GM19452 (cell line): ENCODE measurements at regions not wholly inside any gene's neighbourhood (a gene's known extent, or its start where the extent isn't known, plus 50 kb on each side); places are given as distances from the start of the nearest gene placed in this dataset.

Source experiments
- ATAC-seq: cut with Tn5 transposase; IDR thresholded peaks from one replicate; pipeline ENCODE4 v1.9.1; 2021; ENCODE audit not compliant: unreplicated experiment

DNA sequence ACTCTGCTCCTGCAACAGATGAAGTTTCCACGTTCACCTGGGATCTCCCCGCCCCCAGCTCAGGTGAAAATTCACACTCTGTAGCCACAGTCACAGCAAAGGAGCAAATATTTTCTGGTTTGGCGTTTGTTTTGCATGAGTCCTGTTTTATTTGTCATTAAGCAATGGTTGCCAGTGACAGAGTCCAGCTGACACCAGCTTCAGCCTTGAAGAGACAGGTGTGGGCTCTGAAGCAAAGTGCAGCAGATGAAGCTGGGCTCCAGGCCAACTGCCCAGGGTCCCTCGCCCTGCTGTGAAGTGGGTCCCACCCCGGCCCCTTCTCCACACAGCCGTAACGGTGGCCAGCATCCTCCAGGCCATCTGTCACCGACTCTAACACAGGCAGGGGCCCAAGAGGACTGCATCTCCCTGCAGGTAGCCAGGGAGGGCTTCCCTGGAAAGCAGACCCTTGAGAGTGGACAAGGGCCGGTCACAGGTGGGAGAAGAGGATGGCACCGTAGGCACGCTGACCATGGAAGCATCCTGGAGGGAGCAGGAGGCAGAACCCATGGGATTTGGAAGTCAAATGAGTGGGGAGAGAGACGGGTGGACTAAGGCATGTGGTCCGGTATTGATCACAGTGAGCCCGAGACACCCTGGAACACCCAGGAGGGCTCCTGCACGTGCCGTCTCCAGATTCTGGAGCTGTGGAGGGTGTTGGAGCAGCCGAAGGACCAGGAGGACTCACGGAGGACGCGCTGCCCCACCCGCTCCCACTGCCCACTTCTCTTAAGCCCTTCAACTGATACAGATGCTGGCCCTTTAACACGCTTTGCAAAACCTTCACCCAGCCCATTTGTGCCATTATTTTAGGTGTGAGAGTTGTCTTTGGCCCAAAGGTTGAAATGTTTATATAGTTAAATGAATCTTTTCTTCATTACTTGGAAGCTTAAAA, 294.5 kb downstream of the BRD1 start:
- ATAC-seq, result no peak

DNA sequence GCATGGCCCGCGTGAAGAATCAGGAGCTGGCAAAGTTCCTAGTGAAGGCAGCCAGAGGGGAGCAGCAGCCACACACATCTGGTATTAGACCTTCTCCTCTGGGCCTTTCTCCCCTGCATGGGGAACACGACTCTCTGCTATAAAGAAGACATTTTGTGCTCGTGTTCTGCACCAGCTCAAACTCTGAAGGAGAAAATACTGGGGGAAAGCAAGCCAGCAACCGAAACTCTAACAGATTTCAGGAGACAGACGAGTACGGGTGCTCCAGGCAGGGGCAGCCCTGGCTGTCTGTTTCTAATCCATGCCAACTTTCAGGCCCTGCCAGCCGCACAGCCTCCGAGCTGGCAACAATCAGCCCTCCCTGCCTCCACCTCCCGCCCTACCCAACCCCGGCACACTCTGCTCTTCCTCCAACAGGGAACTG, 296.3 kb downstream of the BRD1 start:
- no peak for ATAC-seq

DNA sequence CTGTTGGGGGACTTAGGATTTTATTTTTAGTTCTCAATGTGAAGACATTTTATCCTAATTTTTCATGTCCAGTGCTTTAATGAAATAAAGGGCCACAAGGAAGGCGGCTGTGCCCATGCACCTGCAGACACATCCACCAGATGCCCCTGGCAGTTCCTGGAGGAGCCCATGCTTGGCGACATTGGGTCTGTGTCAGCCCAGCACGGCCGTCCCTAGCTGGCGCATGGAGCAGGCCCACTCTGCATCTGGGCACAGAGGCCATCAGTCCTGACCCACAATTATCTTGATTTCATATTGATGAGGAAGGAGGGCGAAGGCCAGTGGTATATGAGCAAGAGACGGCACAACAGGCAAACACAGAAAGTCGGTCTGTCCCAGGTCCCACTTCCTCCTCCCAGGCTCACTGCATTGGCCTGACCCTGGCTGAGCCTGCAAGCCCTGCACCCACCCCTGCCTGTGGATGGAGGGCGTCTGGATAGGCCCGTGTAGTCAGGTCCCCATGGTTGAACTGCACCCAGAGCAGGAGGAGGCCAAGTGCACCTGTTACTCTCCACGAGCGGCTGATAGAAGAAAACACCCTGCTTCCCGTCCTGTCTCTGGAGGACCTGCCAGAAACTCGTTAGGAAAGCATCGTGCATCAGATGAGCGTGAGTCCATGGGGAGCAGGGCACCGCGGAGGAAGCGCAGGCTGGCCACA, 296.9 kb downstream of the BRD1 start:
- no peak for ATAC-seq

DNA sequence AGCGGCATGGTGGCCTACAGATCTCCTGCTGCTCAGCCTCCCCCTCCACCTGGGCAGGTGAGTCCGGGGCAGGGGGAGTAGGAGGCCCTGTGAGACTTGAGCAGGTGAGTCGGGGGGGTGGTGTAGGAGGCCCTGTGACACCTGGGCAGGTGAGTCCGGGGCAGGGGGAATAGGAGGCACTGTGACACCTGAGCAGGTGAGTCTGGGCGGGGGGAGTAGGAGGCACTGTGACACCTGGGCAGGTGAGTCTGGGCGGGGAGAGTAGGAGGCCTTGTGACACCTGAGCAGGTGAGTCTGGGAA, 299.3 kb downstream of the BRD1 start:
- no peak for ATAC-seq

DNA sequence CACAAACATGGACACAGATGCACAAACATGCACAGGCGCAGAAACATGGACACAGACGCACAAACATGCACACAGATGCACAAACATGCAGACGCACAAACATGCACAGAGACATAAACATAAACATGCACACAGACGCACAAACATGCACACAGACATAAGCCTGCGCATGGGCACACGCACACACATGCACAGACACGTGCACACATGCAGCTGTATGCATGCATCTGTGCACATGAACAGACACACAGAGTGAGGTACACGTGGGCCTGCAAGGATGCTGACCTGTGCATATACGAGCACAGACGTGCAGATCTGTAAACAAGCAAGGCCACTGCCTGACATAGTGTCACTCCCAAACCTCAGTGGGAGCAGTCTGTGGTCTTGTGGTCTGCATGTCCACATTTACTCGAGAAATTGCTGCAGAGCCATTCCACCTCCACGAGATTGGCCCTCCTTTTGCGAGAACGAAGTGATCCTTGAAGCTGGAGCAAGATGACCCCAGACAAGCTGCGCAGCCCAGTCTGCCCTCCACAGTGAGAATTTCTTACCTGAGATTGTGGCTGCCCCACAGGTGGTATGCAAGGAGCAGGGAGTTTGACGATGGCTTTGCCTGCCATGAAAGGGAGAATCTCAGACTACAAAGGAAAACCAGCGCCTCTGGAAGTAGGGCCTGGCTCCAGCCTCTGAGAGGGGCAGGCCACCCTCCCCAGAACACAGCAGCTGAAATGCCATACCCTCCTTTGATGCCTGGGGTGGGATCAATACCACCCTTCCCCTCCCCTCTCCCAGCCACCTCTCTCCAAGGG, 299.9 kb downstream of the BRD1 start:
- ATAC-seq, result no peak

DNA sequence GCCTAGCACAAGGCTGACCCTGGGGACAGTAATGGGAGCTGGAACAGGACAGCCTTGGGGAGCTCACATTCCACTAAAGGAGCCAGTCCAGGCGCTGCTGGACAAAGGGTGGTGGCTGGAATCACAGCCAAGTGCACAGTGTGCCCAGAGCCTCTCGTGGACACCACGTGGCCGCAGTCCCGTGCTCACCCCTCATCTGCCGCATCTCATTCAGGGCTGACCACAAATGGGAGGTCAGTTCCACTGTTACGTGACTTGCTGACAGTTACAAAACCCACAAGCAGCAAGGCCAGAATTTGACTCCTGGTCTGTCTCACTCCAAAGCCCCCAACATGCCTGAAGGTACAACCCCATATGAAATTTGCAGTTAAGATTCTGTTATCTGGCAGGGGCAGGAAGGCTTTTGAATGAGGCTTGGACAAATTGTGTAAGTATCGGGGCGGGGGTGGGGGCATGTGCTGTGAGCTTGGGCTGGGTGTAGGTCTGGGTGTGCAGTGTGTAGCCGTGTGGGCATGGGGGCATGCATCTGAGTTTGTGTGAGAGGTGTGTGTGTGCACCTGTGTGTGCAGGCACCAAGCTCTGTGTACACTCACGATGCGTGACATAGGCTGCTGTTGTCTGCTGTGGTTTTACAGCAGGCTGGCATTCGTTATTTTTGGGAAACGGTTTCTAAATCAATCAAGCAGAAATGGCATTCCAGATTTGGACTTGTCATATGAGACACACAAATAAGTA, 301.7 kb downstream of the BRD1 start:
- no peak for ATAC-seq

DNA sequence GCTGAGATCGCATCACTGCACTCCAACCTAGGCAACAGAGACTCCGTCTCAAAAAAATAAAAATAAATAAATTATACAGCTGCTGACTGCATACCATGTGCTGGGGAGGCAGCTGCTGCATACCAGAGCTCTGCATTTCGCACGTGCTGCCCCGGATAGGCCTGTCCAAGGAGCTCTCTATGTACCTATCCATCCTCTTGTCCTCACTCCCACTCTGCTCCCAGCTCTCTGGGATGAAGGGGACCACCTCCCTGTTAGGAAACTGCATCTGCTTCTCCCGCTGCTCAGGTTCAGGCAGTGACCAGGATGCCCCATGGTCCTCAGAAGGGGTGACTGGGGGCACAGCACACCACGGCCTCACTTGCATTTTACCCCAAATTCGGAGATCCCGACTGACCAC, 302.3 kb downstream of the BRD1 start:
- ATAC-seq, result no peak

DNA sequence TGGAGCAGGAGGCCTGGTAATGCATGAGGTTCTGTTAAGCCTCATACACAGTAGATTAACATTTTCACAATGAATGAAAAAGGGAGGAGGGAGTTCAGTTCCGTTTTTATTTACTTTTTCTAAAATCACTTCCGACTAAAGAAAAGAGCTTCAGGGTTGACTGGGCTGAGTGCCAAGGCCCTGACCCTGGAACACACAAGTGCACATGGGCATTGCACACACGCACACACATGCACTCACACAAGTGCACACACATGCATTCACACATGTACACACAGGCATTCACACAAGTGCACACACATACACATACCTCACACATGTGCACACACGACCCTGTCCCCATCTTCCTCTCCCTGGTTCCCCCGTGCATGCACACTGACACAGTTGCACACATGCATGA, 303.3 kb downstream of the BRD1 start:
- ATAC-seq, result no peak

DNA sequence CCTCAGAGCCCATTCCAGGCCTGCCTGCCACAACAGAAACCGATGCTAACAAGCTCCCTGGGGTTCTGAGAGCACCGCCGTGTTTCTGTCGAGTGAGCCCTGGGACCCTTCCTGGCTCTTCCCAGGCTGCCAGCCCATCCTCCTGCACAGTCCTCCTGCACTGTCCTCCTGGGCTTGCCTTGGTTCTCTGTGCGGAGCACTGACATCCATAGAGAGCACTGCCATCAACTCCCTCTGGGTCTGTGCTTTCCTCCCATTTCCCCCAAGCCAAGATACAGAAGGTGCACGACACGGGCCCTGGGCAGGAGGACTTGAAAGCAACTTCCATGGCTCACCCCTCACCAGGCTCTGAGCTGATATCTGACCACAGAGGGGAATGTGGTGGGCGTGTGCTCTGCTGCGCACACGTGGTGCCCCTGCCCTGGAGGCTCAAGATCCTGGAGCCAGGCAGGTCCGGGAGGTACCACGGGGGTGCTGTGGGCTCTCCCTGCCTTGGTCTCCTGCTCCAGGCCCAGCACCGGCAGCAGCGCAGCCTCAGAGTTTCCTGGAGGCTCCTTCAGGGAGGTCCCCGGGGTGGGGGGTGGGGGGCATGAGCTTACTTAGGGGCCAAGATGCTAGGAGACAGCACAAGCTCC, 304.2 kb downstream of the BRD1 start:
- no peak for ATAC-seq

DNA sequence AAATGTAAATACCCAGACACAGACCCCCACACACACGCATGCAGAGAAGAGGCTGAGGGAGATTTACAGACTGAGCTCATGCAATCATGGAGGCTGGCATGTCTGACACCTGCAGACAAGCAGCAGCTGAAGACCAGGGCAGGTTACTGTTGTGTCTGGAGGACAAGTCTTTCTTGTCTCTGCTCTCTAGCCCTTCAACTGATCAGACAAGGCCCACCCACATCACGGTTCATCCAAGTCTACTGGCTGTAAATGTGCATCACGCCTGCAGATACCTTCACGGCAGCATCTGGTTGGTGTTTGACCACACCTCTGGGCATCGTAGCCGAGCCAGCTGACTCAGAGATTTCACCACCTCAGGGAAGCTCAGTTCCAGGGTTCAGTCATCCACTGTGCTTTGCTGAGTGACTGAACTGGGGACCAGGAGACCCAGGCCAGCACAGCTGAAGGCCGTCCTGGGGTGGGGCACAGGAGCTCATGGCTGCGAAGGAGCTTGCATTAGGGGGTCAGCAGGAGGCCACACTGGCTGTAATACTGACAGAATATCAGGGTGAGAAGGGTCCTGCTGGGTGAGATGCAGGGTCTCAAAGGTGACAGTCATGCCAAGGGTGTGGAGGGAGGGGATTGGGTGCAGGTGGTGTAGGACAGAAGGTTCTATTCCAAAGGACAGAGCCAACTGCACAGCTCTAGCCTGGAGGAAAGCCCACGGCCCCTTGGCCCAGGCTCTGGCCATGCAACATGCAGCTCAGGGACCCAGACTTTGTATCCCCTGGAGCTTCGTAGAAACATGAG, 304.9 kb downstream of the BRD1 start:
- ATAC-seq, result no peak

DNA sequence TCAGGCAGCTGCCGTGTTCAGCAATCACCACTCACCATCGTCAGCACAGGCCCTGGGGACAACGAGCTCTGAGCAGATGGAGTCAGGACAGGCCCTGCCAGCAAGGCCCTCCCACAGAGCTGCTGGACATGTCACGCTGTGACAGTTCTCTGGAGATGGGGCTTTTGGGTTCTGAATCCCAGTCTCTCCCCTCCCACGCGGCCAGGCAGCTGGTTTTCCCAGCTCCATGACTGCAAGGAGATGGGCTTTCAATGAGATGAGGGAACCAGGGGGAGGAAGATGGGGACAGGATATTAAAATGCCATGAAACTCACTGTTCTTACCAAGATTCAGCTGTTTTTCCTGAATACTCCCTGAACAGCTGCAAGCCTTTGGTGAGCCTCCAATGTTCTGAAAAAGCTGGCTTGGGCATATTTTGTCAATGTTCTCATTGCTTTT, 305.9 kb downstream of the BRD1 start:
- no peak for ATAC-seq

DNA sequence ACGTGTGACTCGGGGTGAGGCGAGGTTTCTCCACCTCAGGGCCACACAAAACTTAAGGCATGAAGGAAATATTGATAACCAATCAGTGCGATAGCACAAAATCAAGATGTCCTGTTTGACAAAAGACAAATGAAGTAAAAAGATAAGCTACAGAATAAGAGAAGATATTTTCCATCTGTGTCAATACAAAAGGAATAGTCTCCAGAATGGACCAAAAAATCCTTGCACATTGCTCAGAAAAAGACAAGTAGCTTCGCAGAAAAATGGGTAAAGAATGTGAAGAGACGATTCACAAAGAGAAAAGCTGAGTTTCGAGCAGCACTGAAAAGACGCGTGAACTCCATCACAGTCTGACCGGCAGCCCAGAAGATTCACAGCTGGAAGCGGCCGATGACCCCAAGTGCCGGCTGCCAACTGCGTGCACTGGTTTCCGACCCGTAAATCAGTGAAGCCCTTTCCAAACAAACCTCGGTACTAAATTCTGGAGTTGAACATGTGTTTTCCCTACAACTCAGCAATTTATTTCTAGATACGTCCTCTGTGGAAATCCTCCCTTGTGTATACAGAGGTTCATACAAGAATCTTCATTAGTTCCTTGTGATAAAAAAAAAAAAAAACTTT, 308.4 kb downstream of the BRD1 start:
- ATAC-seq, result no peak

DNA sequence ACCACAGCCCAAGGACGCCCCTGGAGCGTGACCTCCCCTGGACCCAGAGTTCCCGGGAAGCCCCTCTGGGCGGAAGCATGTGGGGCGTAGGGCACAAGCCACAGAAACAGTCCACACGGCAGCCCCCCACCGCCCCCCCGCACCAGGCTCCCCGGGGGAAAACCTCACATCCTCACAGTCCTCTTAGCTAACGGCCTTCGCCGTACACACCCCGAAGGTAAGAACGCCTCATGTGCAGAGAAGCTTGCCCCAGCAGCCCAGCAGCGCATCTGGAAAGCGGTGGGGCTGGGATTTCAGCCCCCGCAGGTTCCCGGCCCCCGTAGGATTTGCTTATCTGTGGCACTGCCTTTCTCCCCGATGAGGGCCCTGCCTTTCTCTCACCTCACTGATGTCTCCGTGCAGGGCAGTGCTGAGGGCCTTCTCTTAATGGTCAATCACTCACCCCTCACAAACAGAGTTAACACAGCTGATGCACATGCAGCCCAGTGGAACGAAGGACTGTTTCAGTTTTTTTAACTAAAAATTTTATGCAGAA, 309.2 kb downstream of the BRD1 start:
- ATAC-seq, result no peak

DNA sequence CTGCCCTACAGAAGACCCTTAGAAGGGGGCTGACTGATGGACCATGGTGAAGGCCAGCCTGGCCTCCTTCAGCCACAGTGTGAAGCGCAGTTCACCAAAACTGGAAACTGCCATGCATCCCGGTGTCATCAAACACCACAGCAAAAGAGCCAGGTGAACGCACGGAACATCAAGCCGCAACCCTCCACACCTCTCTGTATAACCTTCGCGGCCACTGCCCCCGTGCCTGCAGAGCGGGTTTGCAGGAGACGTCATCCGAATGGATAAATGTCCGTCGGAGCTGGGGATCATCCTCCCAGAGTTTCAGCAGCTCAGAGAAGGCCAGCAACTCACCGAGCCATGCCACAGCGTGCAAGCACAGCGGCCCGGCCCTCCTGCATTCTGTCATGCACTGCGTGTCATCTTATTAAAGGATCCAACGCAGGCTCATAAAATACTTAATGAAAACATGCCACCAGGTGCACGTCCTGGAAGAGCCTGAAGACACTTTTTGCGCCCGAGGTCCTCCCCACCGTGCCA, 309.9 kb downstream of the BRD1 start:
- no peak for ATAC-seq

DNA sequence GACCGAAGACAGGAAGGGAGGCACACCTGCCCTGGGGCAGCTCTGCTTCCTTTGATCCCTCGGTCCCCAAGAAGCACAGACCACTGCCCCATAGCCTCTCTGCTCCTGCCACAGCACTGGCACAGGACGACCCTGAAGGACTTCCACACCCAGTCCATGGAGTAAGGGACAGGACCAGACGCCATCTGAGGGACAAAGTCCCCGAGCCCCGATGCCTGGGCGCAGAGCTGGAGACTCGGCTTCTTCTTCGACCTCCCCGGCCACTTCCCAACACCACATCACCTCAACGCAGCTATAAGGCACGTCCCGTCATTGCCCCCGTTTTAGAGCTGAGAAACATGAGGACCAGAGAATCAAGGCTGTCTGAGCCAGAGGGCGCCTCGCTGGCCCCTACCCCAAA, 310.5 kb downstream of the BRD1 start:
- no peak for ATAC-seq

DNA sequence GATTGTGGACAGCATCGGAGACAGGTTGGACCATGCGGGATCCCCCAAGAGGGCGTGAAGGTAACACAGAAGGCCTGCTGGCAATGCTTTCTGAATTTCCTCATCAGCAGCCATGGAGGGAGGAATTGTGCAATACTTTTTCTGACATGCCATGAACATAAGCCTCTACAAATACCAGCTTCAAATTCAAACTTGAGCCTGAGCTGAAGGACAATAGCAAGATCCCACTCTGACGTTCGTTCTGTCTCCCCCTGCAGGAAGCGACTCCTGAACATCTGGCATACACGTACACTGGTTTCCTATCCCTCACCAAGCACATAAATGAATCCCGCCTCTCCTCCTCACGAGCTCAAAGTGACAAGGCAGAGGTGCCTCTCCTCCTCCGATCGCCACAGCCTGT, 312.2 kb downstream of the BRD1 start:
- ATAC-seq, result no peak

DNA sequence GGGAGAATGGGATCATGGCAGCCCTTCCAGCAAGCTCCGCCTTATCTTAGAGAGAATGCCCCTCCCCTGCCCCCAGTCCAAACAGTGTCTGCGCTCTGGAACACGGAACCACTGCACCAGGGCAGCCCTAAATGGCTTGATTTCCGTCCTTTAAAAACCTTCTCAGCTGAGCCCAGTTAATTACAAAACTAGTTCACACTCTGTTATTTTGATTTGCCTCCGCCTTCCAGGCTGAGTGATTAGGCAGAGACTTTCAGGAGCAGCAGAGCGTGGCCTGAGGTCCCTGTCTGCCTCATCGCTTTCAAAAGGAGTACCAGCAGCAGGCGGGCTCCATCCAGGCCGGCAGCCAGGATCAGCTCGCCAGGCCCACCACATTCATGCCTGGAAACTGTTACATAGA, 313.0 kb downstream of the BRD1 start:
- no peak for ATAC-seq

DNA sequence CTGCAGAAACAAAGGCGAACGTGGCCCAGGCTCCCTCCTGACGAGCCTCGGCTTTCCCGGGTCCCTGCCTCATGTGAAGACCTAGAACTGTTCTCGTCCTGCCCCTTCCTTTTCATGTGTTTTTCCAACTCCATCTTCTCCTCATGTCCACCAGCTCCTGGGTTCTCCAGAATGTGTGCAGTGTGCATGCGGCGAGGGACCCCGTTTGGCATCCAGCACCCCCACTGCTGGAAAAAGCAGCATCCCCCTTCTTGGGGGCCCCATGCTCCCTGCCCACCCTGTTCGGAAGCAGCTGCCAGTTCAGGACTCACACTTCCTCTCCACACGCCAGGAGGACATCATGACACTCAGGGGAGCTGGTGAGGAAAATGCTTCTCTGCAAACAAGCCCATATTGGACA, 313.5 kb downstream of the BRD1 start:
- no peak for ATAC-seq

DNA sequence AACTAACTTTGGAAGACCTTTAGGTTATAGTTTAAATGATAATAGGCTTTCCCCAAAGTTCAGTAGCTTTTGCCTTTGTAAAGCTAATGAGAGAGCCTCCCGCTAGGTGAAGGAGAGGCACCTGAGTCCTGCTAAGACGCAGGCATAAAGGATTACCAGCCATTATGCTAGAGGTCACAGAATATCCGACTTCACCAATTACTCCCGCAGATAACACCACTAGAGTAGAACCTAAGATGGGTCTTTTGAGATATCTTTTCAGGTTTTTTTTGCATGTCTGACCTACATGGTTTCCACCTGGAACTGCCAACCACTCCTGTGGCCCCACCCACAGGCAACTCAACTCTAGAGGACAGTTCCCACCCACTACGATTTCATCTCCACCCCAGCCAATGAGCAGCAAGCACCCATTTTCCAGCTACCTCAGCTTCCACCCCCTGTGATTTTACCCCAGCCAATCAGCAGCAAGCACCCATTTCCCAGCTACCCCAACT, 314.3 kb downstream of the BRD1 start:
- ATAC-seq, result no peak
